ENCODE measurements at regions not wholly inside any gene's neighbourhood (a gene's known extent, or its start where the extent isn't known, plus 50 kb on each side); places are given as distances from the start of the nearest gene placed in this dataset.

- TF ChIP-seq CREB5 (CRISPR knock-in tag; IDR thresholded peaks at IDR 0.05; ENCODE audit: low read depth) (no peak), ZNF70 (CRISPR knock-in tag; IDR thresholded peaks at IDR 0.05) (no peak), GLIS3 (CRISPR knock-in tag; IDR thresholded peaks at IDR 0.05) (no peak), ARNTL (CRISPR knock-in tag; IDR thresholded peaks at IDR 0.05; ENCODE audit: borderline replicate concordance, low read depth) (no peak), RARB (CRISPR knock-in tag; IDR thresholded peaks at IDR 0.05) (no peak), TOX (CRISPR knock-in tag; IDR thresholded peaks at IDR 0.05; ENCODE audit: borderline replicate concordance) (no peak), ZFP3 (CRISPR knock-in tag; IDR thresholded peaks at IDR 0.05) (no peak), CSDC2 (CRISPR knock-in tag; IDR thresholded peaks at IDR 0.05) (no peak)
Observed at GRCh38 chr1:116842654-116843053, 67.1 kb upstream of the PTGFRN start.
